ENCODE measurements at regions not wholly inside any gene's neighbourhood (a gene's known extent, or its start where the extent isn't known, plus 50 kb on each side); places are given as distances from the start of the nearest gene placed in this dataset.

DNA sequence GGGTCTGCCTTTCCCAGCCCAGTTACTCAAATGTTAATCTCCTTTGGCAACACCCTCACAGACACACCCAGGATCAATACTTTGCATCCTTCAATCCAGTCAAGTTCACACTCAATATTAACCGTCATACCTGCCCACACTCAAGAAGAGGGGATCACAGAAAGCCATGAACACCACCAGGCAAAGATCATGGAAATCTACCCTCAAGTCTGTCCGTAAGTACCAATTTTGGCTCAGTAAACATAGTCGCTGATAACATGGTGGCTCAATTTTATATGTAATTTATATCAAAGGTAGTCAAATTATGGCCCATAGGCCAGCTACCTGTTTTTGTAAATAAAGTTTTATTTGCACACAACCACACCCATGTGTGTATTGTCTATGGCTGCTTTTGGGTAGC lies 102.3 kb upstream of the MAP2 start:
- no peak overlapping the region for H3K9ac ChIP-seq (ENCODE audit: low read length)
- ChIA-PET CTCF (no interaction called here), POLR2A (ENCODE audit: unreplicated experiment) (no interaction called here)
- H3K27ac ChIP-seq (ENCODE audit: low read length), result no peak overlapping the region
- no peak for TF ChIP-seq EZH2 (IDR thresholded peaks at IDR 0.05; ENCODE audit: low read length, unreplicated experiment)
- TF ChIP-seq, protein P1, sequence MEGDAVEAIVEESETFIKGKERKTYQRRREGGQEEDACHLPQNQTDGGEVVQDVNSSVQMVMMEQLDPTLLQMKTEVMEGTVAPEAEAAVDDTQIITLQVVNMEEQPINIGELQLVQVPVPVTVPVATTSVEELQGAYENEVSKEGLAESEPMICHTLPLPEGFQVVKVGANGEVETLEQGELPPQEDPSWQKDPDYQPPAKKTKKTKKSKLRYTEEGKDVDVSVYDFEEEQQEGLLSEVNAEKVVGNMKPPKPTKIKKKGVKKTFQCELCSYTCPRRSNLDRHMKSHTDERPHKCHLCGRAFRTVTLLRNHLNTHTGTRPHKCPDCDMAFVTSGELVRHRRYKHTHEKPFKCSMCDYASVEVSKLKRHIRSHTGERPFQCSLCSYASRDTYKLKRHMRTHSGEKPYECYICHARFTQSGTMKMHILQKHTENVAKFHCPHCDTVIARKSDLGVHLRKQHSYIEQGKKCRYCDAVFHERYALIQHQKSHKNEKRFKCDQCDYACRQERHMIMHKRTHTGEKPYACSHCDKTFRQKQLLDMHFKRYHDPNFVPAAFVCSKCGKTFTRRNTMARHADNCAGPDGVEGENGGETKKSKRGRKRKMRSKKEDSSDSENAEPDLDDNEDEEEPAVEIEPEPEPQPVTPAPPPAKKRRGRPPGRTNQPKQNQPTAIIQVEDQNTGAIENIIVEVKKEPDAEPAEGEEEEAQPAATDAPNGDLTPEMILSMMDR (conservative IDR thresholded peaks at IDR 0.05; ENCODE audit: low read depth, low read length), result no peak
- no peak for TF ChIP-seq EZH2phosphoT487 (IDR thresholded peaks at IDR 0.05; ENCODE audit: borderline replicate concordance, low read length)
- peaks cover 9% of the 10 kb centered on the region for H3K4me1 ChIP-seq (ENCODE audit: insufficient read depth, low read length)
- H2AFZ ChIP-seq (ENCODE audit: low read length), result no peak overlapping the region
- H3K9me2 ChIP-seq (replicated peaks; ENCODE audit: low read length), result no peaks in the 10 kb centered on the region
- no TSS peak for BruUV-seq (replicated peaks)
- no peaks in the 10 kb centered on the region for H4K20me1 ChIP-seq (ENCODE audit: low read length)
- no peaks in the 10 kb centered on the region for H3K36me3 ChIP-seq (ENCODE audit: low read depth, low read length)
- no peaks in the 10 kb centered on the region for H3F3A ChIP-seq (ENCODE audit: low read length, unreplicated experiment)
- peaks cover 26% of the 10 kb centered on the region; the same call in 1 of the 2 replicates for H3K27me3 ChIP-seq (ENCODE audit: low read length)
- no peak overlapping the region for H3K4me2 ChIP-seq (ENCODE audit: low read length)
- ATAC-seq (no peak), DNase-seq (no peak)
- no peaks in the 10 kb centered on the region for H3K79me2 ChIP-seq (ENCODE audit: low read length)
- H3K9me3 ChIP-seq (ENCODE audit: low read length), result no peaks in the 10 kb centered on the region
- intact Hi-C loops (cut with micrococcal nuclease), result no loop called here
- no peak overlapping the region for H3K4me3 ChIP-seq (ENCODE audit: low read length)

DNA sequence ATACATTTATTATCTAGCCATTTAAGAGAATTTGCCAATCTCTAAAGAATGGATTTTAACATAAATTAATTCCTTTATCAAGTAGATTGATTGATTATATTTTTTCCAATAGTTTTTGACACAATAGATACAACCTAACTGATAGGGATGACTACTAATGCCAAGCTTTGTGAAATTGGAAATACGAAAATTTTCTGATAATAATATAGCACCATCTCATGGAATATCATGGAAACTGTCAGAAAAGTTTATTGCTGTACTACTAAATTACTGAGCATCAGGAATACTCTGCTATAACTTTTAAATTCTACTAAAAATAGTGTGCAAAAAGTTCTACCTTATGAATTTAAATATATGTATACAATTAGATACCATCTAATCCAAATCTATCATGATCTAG lies 101.8 kb upstream of the MAP2 start:
- POLR2A ChIA-PET (ENCODE audit: unreplicated experiment), result no interaction called here
- TF ChIP-seq, protein P1 (conservative IDR thresholded peaks at IDR 0.05; ENCODE audit: low read depth, low read length), result peak; percentile 47; the same call in 1 of the 2 replicates
- TF ChIP-seq EZH2 (IDR thresholded peaks at IDR 0.05; ENCODE audit: low read length, unreplicated experiment) (no peak), EZH2phosphoT487 (IDR thresholded peaks at IDR 0.05; ENCODE audit: borderline replicate concordance, low read length) (no peak)
- no peak overlapping the region for H3K4me3 ChIP-seq (ENCODE audit: low read length)

DNA sequence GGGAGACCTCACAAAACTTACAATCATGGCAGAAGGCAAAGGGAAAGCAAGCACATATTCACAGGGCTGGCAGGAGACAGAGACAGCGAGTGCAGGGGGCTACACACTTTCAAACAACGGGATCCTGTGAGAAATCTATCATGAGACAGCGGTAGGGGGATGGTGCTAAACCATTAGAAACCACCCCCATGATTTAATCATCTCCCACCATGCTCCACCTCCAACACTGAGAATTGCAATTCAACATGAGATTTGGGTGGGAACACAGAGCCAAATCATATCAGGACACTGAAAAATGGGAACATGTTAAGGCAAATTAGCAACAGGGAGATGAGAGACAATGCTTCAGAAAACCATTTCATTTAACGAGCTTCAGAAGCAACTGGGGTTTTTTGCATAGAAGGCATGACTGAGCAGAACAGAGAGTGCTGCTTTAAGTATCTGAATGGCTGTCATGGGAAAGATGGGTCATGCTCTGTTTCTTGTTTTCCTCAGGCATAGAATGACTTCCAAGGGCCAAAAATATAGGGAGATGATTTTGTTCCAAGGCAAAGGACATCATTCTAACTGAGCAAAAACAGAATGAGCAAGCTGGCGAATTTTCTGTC lies 100.8 kb upstream of the MAP2 start:
- no peaks in the 10 kb centered on the region for H3K36me3 ChIP-seq (ENCODE audit: low read depth, low read length)
- intact Hi-C loops (cut with micrococcal nuclease), result no loop called here

More for the DNA sequence above, 101.8 kb upstream of the MAP2 start:
- ATAC-seq, result no peak
- no peak for DNase-seq
- Histone ChIP-seq H3F3A (ENCODE audit: low read length, unreplicated experiment) (no peaks in the 10 kb centered on the region), H3K9me2 (replicated peaks; ENCODE audit: low read length) (no peaks in the 10 kb centered on the region), H3K27me3 (ENCODE audit: low read length) (peaks cover 21% of the 10 kb centered on the region; the same call in 1 of the 2 replicates), H3K27ac (ENCODE audit: low read length) (no peak overlapping the region), H3K79me2 (ENCODE audit: low read length) (no peaks in the 10 kb centered on the region), H3K36me3 (ENCODE audit: low read depth, low read length) (no peaks in the 10 kb centered on the region), H3K4me2 (ENCODE audit: low read length) (no peak overlapping the region), H3K9me3 (ENCODE audit: low read length) (no peaks in the 10 kb centered on the region), H2AFZ (ENCODE audit: low read length) (no peak overlapping the region), H4K20me1 (ENCODE audit: low read length) (no peaks in the 10 kb centered on the region), H3K4me1 (ENCODE audit: insufficient read depth, low read length) (peaks cover 9% of the 10 kb centered on the region), H3K9ac (ENCODE audit: low read length) (no peak overlapping the region)
- intact Hi-C loops (cut with micrococcal nuclease), result no loop called here
- CTCF ChIA-PET, result no interaction called here
- no TSS peak for BruUV-seq (replicated peaks)

More for the DNA sequence above, 100.8 kb upstream of the MAP2 start:
- ChIA-PET CTCF (no interaction called here), POLR2A (ENCODE audit: unreplicated experiment) (no interaction called here)
- Histone ChIP-seq H3K79me2 (ENCODE audit: low read length) (no peaks in the 10 kb centered on the region), H3K9me2 (replicated peaks; ENCODE audit: low read length) (no peaks in the 10 kb centered on the region), H3K4me3 (ENCODE audit: low read length) (no peak overlapping the region), H3K9me3 (ENCODE audit: low read length) (no peaks in the 10 kb centered on the region), H3K9ac (ENCODE audit: low read length) (no peak overlapping the region), H3F3A (ENCODE audit: low read length, unreplicated experiment) (no peaks in the 10 kb centered on the region), H3K4me2 (ENCODE audit: low read length) (peak overlapping the region; percentile 31; the same call in 1 of the 2 replicates), H4K20me1 (ENCODE audit: low read length) (no peaks in the 10 kb centered on the region), H3K27ac (ENCODE audit: low read length) (no peak overlapping the region), H3K4me1 (ENCODE audit: insufficient read depth, low read length) (peaks cover 9% of the 10 kb centered on the region), H3K27me3 (ENCODE audit: low read length) (peaks cover 12% of the 10 kb centered on the region; the same call in 1 of the 2 replicates), H2AFZ (ENCODE audit: low read length) (0 out of 2 replicates have a peak overlapping the region, but pooled peaks have one; percentile 7)
- TF ChIP-seq EZH2phosphoT487 (IDR thresholded peaks at IDR 0.05; ENCODE audit: borderline replicate concordance, low read length) (no peak), EZH2 (IDR thresholded peaks at IDR 0.05; ENCODE audit: low read length, unreplicated experiment) (no peak)
- TF ChIP-seq, protein P1 (conservative IDR thresholded peaks at IDR 0.05; ENCODE audit: low read depth, low read length), result no peak
- DNase-seq (no peak), ATAC-seq (no peak)
- no TSS peak for BruUV-seq (replicated peaks)

Measured in PC-3 (cell line).